ENCODE measurements at regions not wholly inside any gene's neighbourhood (a gene's known extent, or its start where the extent isn't known, plus 50 kb on each side); places are given as distances from the start of the nearest gene placed in this dataset.

- TF ChIP-seq EZH2 (IDR thresholded peaks at IDR 0.05; ENCODE audit: low read length), result no peak
- TF ChIP-seq, protein P1, sequence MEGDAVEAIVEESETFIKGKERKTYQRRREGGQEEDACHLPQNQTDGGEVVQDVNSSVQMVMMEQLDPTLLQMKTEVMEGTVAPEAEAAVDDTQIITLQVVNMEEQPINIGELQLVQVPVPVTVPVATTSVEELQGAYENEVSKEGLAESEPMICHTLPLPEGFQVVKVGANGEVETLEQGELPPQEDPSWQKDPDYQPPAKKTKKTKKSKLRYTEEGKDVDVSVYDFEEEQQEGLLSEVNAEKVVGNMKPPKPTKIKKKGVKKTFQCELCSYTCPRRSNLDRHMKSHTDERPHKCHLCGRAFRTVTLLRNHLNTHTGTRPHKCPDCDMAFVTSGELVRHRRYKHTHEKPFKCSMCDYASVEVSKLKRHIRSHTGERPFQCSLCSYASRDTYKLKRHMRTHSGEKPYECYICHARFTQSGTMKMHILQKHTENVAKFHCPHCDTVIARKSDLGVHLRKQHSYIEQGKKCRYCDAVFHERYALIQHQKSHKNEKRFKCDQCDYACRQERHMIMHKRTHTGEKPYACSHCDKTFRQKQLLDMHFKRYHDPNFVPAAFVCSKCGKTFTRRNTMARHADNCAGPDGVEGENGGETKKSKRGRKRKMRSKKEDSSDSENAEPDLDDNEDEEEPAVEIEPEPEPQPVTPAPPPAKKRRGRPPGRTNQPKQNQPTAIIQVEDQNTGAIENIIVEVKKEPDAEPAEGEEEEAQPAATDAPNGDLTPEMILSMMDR (optimal IDR thresholded peaks at IDR 0.05 in 1 of 3, IDR thresholded peaks at IDR 0.05 in 1 of 3, conservative IDR thresholded peaks at IDR 0.05 in 1 of 3; ENCODE audit: extremely low read depth in 1 of 3, insufficient read depth in 2 of 3, low read length in 3 of 3), result no peak
Measured at GRCh38 chr10:32180390-32181280, 124.4 kb upstream of the KIF5B start.
